GM23338 (cell line): ENCODE measurements at regions not wholly inside any gene's neighbourhood (a gene's known extent, or its start where the extent isn't known, plus 50 kb on each side); places are given as distances from the start of the nearest gene placed in this dataset.

ENCODE experiments used
- ATAC-seq: fragments of 200-7000 bp; cut with Tn5 transposase; 3 replicates; pipeline ENCODE4 v1.9.1; 2020
- DNase-seq: peaks from one replicate; pipeline ENCODE4 v3.0.0-alpha.2; 2015; ENCODE audit warnings: low spot score
- H2AFZ ChIP-seq: fragments of 200-600 bp; sonication (generic); 2 replicates; pipeline ENCODE4 v1.8.0; 2016; ENCODE audit warnings: antibody characterized with exemption, mild to moderate bottlenecking, moderate library complexity
- H3F3A ChIP-seq: fragments of 200-600 bp; sonication (generic); replicated peaks from 2 replicates; pipeline ENCODE4 v1.8.0; 2017; ENCODE audit warnings: antibody characterized with exemption, mixed run types, low read depth
- H3K27ac ChIP-seq: fragments of 200-600 bp; sonication (generic); 2 replicates; pipeline ENCODE4 v1.6.1; 2016; ENCODE audit warnings: low read depth
- H3K27me3 ChIP-seq: fragments of 200-600 bp; sonication (generic); 2 replicates; pipeline ENCODE4 v1.8.0; 2016; ENCODE audit warnings: mild to moderate bottlenecking, mixed run types, moderate library complexity; ENCODE audit not compliant: insufficient read depth
- H3K36me3 ChIP-seq: fragments of 200-600 bp; sonication (generic); 2 replicates; pipeline ENCODE4 v1.8.0; 2016; ENCODE audit warnings: mild to moderate bottlenecking; ENCODE audit not compliant: insufficient read depth
- H3K4me1 ChIP-seq: fragments of 200-600 bp; sonication (generic); 2 replicates; pipeline ENCODE4 v1.8.0; 2016; ENCODE audit warnings: mild to moderate bottlenecking, moderate library complexity; ENCODE audit not compliant: insufficient read depth
- H3K4me2 ChIP-seq: fragments of 200-600 bp; sonication (generic); 2 replicates; pipeline ENCODE4 v1.7.1; 2017; ENCODE audit warnings: mixed run types
- H3K4me3 ChIP-seq: fragments of 200-600 bp; sonication (generic); 2 replicates; pipeline ENCODE4 v1.6.1; 2016; ENCODE audit warnings: mixed run types
- H3K79me2 ChIP-seq: fragments of 200-600 bp; sonication (generic); replicated peaks from 2 replicates; pipeline ENCODE4 v1.8.0; 2017; ENCODE audit warnings: mild to moderate bottlenecking; ENCODE audit not compliant: insufficient read depth
- H3K9me2 ChIP-seq: fragments of 200-600 bp; sonication (generic); 2 replicates; pipeline ENCODE4 v1.8.0; 2017; ENCODE audit not compliant: insufficient read depth
- H4K20me1 ChIP-seq: fragments of 200-600 bp; sonication (generic); replicated peaks from 2 replicates; pipeline ENCODE4 v1.8.0; 2017; ENCODE audit warnings: mild to moderate bottlenecking; ENCODE audit not compliant: insufficient read depth
- H3K27ac Mint-ChIP-seq: 2 replicates; pipeline ENCODE4 v1.8.0; 2020; ENCODE audit warnings: inconsistent platforms, mild to moderate bottlenecking, moderate library complexity, mixed read lengths
- H3K27me3 Mint-ChIP-seq: 3 replicates; pipeline ENCODE4 v1.8.0; 2022; ENCODE audit warnings: low read depth, mild to moderate bottlenecking, moderate library complexity, mixed read lengths, inconsistent platforms; ENCODE audit not compliant: insufficient read depth, poor library complexity
- H3K36me3 Mint-ChIP-seq: 3 replicates; pipeline ENCODE4 v1.8.0; 2021; ENCODE audit warnings: low read depth, mild to moderate bottlenecking, inconsistent platforms, moderate library complexity, mixed read lengths
- H3K4me1 Mint-ChIP-seq: 3 replicates; pipeline ENCODE4 v1.8.0; 2020; ENCODE audit warnings: mild to moderate bottlenecking, inconsistent platforms, mixed read lengths
- H3K4me3 Mint-ChIP-seq: 3 replicates; pipeline ENCODE4 v1.8.0; 2021; ENCODE audit warnings: moderate library complexity, mild to moderate bottlenecking, inconsistent platforms, mixed read lengths
- H3K9me3 Mint-ChIP-seq: 3 replicates; pipeline ENCODE4 v1.8.0; 2020; ENCODE audit warnings: moderate library complexity, mild to moderate bottlenecking, inconsistent platforms, mixed read lengths
- CREB1 ChIP-seq: fragments of 250-450 bp; sonication (Bioruptor Pico); IDR thresholded peaks from 2 replicates; pipeline ENCODE4 v1.5.0; 2020; ENCODE audit warnings: low read depth, mild to moderate bottlenecking, moderate library complexity
- EZH2 ChIP-seq: fragments of 200-600 bp; sonication (generic); IDR thresholded peaks from one replicate; pipeline ENCODE4 v1.8.0; 2017; ENCODE audit warnings: antibody characterized with exemption, mild to moderate bottlenecking, low read depth; ENCODE audit not compliant: unreplicated experiment
- EZH2phosphoT487 ChIP-seq: fragments of 200-600 bp; sonication (generic); IDR thresholded peaks from one replicate; pipeline ENCODE4 v1.8.1; 2018; ENCODE audit warnings: antibody characterized with exemption; ENCODE audit not compliant: unreplicated experiment
- JUNB ChIP-seq: IDR thresholded peaks from one replicate; pipeline ENCODE4 v1.6.1; 2016; ENCODE audit warnings: antibody characterized with exemption; ENCODE audit not compliant: unreplicated experiment
- NANOG ChIP-seq: IDR thresholded peaks from 2 replicates; pipeline ENCODE4 v1.6.1; 2016; ENCODE audit warnings: antibody characterized with exemption, borderline replicate concordance
- POLR2AphosphoS5 ChIP-seq: IDR thresholded peaks from 2 replicates; pipeline ENCODE4 v1.6.1; 2016; ENCODE audit warnings: antibody characterized with exemption, low read depth
- STAT1 ChIP-seq: IDR thresholded peaks from one replicate; pipeline ENCODE4 v1.6.1; 2016; ENCODE audit warnings: antibody characterized with exemption; ENCODE audit not compliant: unreplicated experiment
- ZNF114 ChIP-seq: fragments of 250-450 bp; sonication (Bioruptor Pico); IDR thresholded peaks from 2 replicates; pipeline ENCODE4 v1.5.0; 2020; ENCODE audit warnings: mild to moderate bottlenecking, moderate library complexity
- ZNF331 ChIP-seq: fragments of 250-450 bp; sonication (Bioruptor Pico); IDR thresholded peaks from 2 replicates; pipeline ENCODE4 v1.5.0; 2020; ENCODE audit warnings: low read depth, mild to moderate bottlenecking, moderate library complexity
- TF ChIP-seq, protein P1 (sequence below), 2 experiments: fragments of 200-600 bp in 1 of 2; sonication (generic) in 1 of 2; conservative IDR thresholded peaks; 2 replicates each; pipeline versions ENCODE4 v1.5.1 to v1.6.1; 2016 to 2017; ENCODE audit warnings: antibody characterized with exemption in 2 of 2, low read depth in 2 of 2, mild to moderate bottlenecking in 2 of 2, moderate library complexity in 1 of 2
- TF ChIP-seq, protein P2 (sequence below): IDR thresholded peaks from 2 replicates; pipeline ENCODE4 v1.6.1; 2016; ENCODE audit warnings: antibody characterized with exemption
- TF ChIP-seq, protein P3 (sequence below): IDR thresholded peaks from one replicate; pipeline ENCODE4 v1.6.1; 2018; ENCODE audit warnings: antibody characterized with exemption; ENCODE audit not compliant: unreplicated experiment
- TF ChIP-seq, protein P4 (sequence below): fragments of 250-450 bp; sonication (Bioruptor Pico); IDR thresholded peaks from 2 replicates; pipeline ENCODE4 v1.5.0; 2020; ENCODE audit warnings: mild to moderate bottlenecking, moderate library complexity

DNA sequence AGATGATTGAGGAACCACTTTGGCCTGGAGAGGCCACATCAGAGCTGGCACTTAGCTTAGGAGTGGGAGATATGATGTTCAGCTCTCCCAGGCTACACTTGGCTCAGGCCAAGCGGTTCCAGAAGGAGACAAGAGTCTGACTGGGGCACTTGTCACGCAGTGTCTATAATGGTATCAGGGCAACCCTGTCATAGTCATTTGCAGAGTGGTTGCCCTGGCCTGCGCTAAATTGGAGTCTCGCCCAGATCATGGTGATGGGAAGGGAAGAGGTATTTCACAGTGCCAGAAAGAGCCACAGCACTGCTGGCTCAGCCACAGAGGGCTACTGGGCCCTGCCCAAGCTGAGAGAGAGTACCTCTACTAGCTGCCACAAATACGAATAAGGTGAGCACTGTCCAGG lies 186.9 kb upstream of the CRBN start:
- H3K27me3 Mint-ChIP-seq: peaks cover 1% of the 10 kb centered on the region
- ATAC-seq: no peak
- no peak overlapping the region for H3K4me2 ChIP-seq

More for the DNA sequence above, 186.9 kb upstream of the CRBN start:
- Mint-ChIP-seq H3K4me1 (no peaks in the 10 kb centered on the region), H3K36me3 (peaks cover 16% of the 10 kb centered on the region), H3K9me3 (peaks cover 86% of the 10 kb centered on the region), H3K27ac (no peak overlapping the region), H3K4me3 (no peak overlapping the region)
- no peaks in the 10 kb centered on the region for H4K20me1 ChIP-seq
- no peak overlapping the region for H3K4me3 ChIP-seq
- H3K27me3 ChIP-seq: no peaks in the 10 kb centered on the region
- TF ChIP-seq ZNF331: no peak
- TF ChIP-seq, protein P1, sequence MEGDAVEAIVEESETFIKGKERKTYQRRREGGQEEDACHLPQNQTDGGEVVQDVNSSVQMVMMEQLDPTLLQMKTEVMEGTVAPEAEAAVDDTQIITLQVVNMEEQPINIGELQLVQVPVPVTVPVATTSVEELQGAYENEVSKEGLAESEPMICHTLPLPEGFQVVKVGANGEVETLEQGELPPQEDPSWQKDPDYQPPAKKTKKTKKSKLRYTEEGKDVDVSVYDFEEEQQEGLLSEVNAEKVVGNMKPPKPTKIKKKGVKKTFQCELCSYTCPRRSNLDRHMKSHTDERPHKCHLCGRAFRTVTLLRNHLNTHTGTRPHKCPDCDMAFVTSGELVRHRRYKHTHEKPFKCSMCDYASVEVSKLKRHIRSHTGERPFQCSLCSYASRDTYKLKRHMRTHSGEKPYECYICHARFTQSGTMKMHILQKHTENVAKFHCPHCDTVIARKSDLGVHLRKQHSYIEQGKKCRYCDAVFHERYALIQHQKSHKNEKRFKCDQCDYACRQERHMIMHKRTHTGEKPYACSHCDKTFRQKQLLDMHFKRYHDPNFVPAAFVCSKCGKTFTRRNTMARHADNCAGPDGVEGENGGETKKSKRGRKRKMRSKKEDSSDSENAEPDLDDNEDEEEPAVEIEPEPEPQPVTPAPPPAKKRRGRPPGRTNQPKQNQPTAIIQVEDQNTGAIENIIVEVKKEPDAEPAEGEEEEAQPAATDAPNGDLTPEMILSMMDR (conservative IDR thresholded peaks at IDR 0.05; ENCODE audit: low read depth in 2 of 2): no peak
- no peak for TF ChIP-seq EZH2phosphoT487
- no peak for TF ChIP-seq POLR2AphosphoS5
- TF ChIP-seq NANOG: no peak
- no peak for TF ChIP-seq EZH2
- no peak for TF ChIP-seq CREB1 (CRISPR knock-in tag)
- TF ChIP-seq, protein P2, sequence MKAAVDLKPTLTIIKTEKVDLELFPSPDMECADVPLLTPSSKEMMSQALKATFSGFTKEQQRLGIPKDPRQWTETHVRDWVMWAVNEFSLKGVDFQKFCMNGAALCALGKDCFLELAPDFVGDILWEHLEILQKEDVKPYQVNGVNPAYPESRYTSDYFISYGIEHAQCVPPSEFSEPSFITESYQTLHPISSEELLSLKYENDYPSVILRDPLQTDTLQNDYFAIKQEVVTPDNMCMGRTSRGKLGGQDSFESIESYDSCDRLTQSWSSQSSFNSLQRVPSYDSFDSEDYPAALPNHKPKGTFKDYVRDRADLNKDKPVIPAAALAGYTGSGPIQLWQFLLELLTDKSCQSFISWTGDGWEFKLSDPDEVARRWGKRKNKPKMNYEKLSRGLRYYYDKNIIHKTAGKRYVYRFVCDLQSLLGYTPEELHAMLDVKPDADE: no peak
- no peak for TF ChIP-seq ZNF114 (CRISPR knock-in tag)
- TF ChIP-seq, protein P3, sequence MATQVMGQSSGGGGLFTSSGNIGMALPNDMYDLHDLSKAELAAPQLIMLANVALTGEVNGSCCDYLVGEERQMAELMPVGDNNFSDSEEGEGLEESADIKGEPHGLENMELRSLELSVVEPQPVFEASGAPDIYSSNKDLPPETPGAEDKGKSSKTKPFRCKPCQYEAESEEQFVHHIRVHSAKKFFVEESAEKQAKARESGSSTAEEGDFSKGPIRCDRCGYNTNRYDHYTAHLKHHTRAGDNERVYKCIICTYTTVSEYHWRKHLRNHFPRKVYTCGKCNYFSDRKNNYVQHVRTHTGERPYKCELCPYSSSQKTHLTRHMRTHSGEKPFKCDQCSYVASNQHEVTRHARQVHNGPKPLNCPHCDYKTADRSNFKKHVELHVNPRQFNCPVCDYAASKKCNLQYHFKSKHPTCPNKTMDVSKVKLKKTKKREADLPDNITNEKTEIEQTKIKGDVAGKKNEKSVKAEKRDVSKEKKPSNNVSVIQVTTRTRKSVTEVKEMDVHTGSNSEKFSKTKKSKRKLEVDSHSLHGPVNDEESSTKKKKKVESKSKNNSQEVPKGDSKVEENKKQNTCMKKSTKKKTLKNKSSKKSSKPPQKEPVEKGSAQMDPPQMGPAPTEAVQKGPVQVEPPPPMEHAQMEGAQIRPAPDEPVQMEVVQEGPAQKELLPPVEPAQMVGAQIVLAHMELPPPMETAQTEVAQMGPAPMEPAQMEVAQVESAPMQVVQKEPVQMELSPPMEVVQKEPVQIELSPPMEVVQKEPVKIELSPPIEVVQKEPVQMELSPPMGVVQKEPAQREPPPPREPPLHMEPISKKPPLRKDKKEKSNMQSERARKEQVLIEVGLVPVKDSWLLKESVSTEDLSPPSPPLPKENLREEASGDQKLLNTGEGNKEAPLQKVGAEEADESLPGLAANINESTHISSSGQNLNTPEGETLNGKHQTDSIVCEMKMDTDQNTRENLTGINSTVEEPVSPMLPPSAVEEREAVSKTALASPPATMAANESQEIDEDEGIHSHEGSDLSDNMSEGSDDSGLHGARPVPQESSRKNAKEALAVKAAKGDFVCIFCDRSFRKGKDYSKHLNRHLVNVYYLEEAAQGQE: no peak
- no peak for TF ChIP-seq JUNB
- TF ChIP-seq, protein P4, sequence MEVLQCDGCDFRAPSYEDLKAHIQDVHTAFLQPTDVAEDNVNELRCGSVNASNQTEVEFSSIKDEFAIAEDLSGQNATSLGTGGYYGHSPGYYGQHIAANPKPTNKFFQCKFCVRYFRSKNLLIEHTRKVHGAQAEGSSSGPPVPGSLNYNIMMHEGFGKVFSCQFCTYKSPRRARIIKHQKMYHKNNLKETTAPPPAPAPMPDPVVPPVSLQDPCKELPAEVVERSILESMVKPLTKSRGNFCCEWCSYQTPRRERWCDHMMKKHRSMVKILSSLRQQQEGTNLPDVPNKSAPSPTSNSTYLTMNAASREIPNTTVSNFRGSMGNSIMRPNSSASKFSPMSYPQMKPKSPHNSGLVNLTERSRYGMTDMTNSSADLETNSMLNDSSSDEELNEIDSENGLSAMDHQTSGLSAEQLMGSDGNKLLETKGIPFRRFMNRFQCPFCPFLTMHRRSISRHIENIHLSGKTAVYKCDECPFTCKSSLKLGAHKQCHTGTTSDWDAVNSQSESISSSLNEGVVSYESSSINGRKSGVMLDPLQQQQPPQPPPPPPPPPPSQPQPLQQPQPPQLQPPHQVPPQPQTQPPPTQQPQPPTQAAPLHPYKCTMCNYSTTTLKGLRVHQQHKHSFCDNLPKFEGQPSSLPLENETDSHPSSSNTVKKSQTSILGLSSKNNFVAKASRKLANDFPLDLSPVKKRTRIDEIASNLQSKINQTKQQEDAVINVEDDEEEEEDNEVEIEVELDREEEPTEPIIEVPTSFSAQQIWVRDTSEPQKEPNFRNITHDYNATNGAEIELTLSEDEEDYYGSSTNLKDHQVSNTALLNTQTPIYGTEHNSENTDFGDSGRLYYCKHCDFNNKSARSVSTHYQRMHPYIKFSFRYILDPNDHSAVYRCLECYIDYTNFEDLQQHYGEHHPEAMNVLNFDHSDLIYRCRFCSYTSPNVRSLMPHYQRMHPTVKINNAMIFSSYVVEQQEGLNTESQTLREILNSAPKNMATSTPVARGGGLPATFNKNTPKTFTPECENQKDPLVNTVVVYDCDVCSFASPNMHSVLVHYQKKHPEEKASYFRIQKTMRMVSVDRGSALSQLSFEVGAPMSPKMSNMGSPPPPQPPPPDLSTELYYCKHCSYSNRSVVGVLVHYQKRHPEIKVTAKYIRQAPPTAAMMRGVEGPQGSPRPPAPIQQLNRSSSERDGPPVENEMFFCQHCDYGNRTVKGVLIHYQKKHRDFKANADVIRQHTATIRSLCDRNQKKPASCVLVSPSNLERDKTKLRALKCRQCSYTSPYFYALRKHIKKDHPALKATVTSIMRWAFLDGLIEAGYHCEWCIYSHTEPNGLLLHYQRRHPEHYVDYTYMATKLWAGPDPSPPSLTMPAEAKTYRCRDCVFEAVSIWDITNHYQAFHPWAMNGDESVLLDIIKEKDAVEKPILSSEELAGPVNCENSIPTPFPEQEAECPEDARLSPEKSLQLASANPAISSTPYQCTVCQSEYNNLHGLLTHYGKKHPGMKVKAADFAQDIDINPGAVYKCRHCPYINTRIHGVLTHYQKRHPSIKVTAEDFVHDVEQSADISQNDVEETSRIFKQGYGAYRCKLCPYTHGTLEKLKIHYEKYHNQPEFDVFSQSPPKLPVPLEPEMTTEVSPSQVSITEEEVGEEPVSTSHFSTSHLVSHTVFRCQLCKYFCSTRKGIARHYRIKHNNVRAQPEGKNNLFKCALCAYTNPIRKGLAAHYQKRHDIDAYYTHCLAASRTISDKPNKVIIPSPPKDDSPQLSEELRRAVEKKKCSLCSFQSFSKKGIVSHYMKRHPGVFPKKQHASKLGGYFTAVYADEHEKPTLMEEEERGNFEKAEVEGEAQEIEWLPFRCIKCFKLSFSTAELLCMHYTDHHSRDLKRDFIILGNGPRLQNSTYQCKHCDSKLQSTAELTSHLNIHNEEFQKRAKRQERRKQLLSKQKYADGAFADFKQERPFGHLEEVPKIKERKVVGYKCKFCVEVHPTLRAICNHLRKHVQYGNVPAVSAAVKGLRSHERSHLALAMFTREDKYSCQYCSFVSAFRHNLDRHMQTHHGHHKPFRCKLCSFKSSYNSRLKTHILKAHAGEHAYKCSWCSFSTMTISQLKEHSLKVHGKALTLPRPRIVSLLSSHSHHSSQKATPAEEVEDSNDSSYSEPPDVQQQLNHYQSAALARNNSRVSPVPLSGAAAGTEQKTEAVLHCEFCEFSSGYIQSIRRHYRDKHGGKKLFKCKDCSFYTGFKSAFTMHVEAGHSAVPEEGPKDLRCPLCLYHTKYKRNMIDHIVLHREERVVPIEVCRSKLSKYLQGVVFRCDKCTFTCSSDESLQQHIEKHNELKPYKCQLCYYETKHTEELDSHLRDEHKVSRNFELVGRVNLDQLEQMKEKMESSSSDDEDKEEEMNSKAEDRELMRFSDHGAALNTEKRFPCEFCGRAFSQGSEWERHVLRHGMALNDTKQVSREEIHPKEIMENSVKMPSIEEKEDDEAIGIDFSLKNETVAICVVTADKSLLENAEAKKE (CRISPR knock-in tag): no peak
- TF ChIP-seq STAT1: no peak
- no peaks in the 10 kb centered on the region for H3K9me2 ChIP-seq
- H3K79me2 ChIP-seq: no peaks in the 10 kb centered on the region
- H3K27ac ChIP-seq: no peak overlapping the region
- no peaks in the 10 kb centered on the region for H3K4me1 ChIP-seq
- DNase-seq: no peak
- no peaks in the 10 kb centered on the region for H3F3A ChIP-seq
- no peak overlapping the region for H2AFZ ChIP-seq
- H3K36me3 ChIP-seq: no peaks in the 10 kb centered on the region
